ENCODE measurements at regions not wholly inside any gene's neighbourhood (a gene's known extent, or its start where the extent isn't known, plus 50 kb on each side); places are given as distances from the start of the nearest gene placed in this dataset.
A peak's percentile ranks its signal among the peaks of the same experiment; 100 is the strongest.

- DNase-seq (ENCODE audit: insufficient read length) (no peak), FAIRE-seq (no peak)
- no peak for TF ChIP-seq POLR2A (IDR thresholded peaks at IDR 0.05; ENCODE audit: low read depth, low read length)
- TF ChIP-seq TAF1 (IDR thresholded peaks at IDR 0.05; ENCODE audit: borderline replicate concordance, low read depth, low read length) = no peak
- TF ChIP-seq POLR2AphosphoS5 (IDR thresholded peaks at IDR 0.05; ENCODE audit: low read depth, low read length) = no peak
These were observed 654.1 kb upstream of the RBFOX1 start for GRCh38 chr16:6678586-6678985.

- DNase-seq (ENCODE audit: insufficient read length) = no peak
- TF ChIP-seq POLR2A (IDR thresholded peaks at IDR 0.05; ENCODE audit: low read depth, low read length) (no peak), POLR2AphosphoS5 (IDR thresholded peaks at IDR 0.05; ENCODE audit: low read depth, low read length) (no peak), TAF1 (IDR thresholded peaks at IDR 0.05; ENCODE audit: borderline replicate concordance, low read depth, low read length) (no peak)
- FAIRE-seq = no peak
These were observed 658.6 kb upstream of the RBFOX1 start for GRCh38 chr16:6674071-6674470.

GRCh38 chr16:6672507-6672906 is 660.1 kb upstream of the RBFOX1 start:
- TF ChIP-seq POLR2A (IDR thresholded peaks at IDR 0.05; ENCODE audit: low read depth, low read length) (no peak), POLR2AphosphoS5 (IDR thresholded peaks at IDR 0.05; ENCODE audit: low read depth, low read length) (no peak), TAF1 (IDR thresholded peaks at IDR 0.05; ENCODE audit: borderline replicate concordance, low read depth, low read length) (no peak)
- DNase-seq (ENCODE audit: insufficient read length) (no peak), FAIRE-seq (no peak)

- DNase-seq (ENCODE audit: insufficient read length) = no peak
- FAIRE-seq = no peak
- TF ChIP-seq POLR2AphosphoS5 (IDR thresholded peaks at IDR 0.05; ENCODE audit: low read depth, low read length) (no peak), POLR2A (IDR thresholded peaks at IDR 0.05; ENCODE audit: low read depth, low read length) (no peak), TAF1 (IDR thresholded peaks at IDR 0.05; ENCODE audit: borderline replicate concordance, low read depth, low read length) (no peak)
These were observed 665.3 kb upstream of the RBFOX1 start for GRCh38 chr16:6667393-6667792.

- DNase-seq (ENCODE audit: insufficient read length) (no peak), FAIRE-seq (no peak)
- no peak for TF ChIP-seq TAF1 (IDR thresholded peaks at IDR 0.05; ENCODE audit: borderline replicate concordance, low read depth, low read length)
- TF ChIP-seq POLR2AphosphoS5 (IDR thresholded peaks at IDR 0.05; ENCODE audit: low read depth, low read length) = no peak
- TF ChIP-seq POLR2A (IDR thresholded peaks at IDR 0.05; ENCODE audit: low read depth, low read length) = no peak
These were observed 667.5 kb upstream of the RBFOX1 start for GRCh38 chr16:6665126-6665525.

GRCh38 chr16:6663668-6664067 is 669.0 kb upstream of the RBFOX1 start:
- no peak for DNase-seq (ENCODE audit: insufficient read length)
- FAIRE-seq = no peak
- TF ChIP-seq POLR2A (IDR thresholded peaks at IDR 0.05; ENCODE audit: low read depth, low read length) = no peak
- TF ChIP-seq POLR2AphosphoS5 (IDR thresholded peaks at IDR 0.05; ENCODE audit: low read depth, low read length) = no peak

- no peak for TF ChIP-seq POLR2AphosphoS5 (IDR thresholded peaks at IDR 0.05; ENCODE audit: low read depth, low read length)
- no peak for TF ChIP-seq POLR2A (IDR thresholded peaks at IDR 0.05; ENCODE audit: low read depth, low read length)
- no peak for TF ChIP-seq TAF1 (IDR thresholded peaks at IDR 0.05; ENCODE audit: borderline replicate concordance, low read depth, low read length)
- no peak for FAIRE-seq
- no peak for DNase-seq (ENCODE audit: insufficient read length)
These were observed 675.9 kb upstream of the RBFOX1 start for GRCh38 chr16:6656760-6657159.

- DNase-seq (ENCODE audit: insufficient read length) = no peak
- no peak for TF ChIP-seq POLR2AphosphoS5 (IDR thresholded peaks at IDR 0.05; ENCODE audit: low read depth, low read length)
- no peak for TF ChIP-seq POLR2A (IDR thresholded peaks at IDR 0.05; ENCODE audit: low read depth, low read length)
- TF ChIP-seq TAF1 (IDR thresholded peaks at IDR 0.05; ENCODE audit: borderline replicate concordance, low read depth, low read length) = no peak
- FAIRE-seq = no peak
These were observed 685.8 kb upstream of the RBFOX1 start for GRCh38 chr16:6646891-6647290.

GRCh38 chr16:6645768-6646568 is 686.7 kb upstream of the RBFOX1 start:
- FAIRE-seq (no peak), DNase-seq (ENCODE audit: insufficient read length) (no peak)
- TF ChIP-seq TAF1 (IDR thresholded peaks at IDR 0.05; ENCODE audit: borderline replicate concordance, low read depth, low read length) (no peak), POLR2A (IDR thresholded peaks at IDR 0.05; ENCODE audit: low read depth, low read length) (no peak), POLR2AphosphoS5 (IDR thresholded peaks at IDR 0.05; ENCODE audit: low read depth, low read length) (no peak)

GRCh38 chr16:6644916-6645315 is 687.7 kb upstream of the RBFOX1 start:
- TF ChIP-seq POLR2AphosphoS5 (IDR thresholded peaks at IDR 0.05; ENCODE audit: low read depth, low read length) = no peak
- TF ChIP-seq POLR2A (IDR thresholded peaks at IDR 0.05; ENCODE audit: low read depth, low read length) = no peak
- no peak for DNase-seq (ENCODE audit: insufficient read length)
- no peak for FAIRE-seq

- DNase-seq (ENCODE audit: insufficient read length) (no peak), FAIRE-seq (peak; percentile 57)
- TF ChIP-seq TAF1 (IDR thresholded peaks at IDR 0.05; ENCODE audit: borderline replicate concordance, low read depth, low read length) = no peak
These were observed 689.5 kb upstream of the RBFOX1 start for GRCh38 chr16:6643080-6643686.

GRCh38 chr16:6642271-6642670 is 690.4 kb upstream of the RBFOX1 start:
- no peak for TF ChIP-seq TAF1 (IDR thresholded peaks at IDR 0.05; ENCODE audit: borderline replicate concordance, low read depth, low read length)
- TF ChIP-seq POLR2AphosphoS5 (IDR thresholded peaks at IDR 0.05; ENCODE audit: low read depth, low read length) = no peak
- no peak for TF ChIP-seq POLR2A (IDR thresholded peaks at IDR 0.05; ENCODE audit: low read depth, low read length)
- no peak for FAIRE-seq
- DNase-seq (ENCODE audit: insufficient read length) = no peak

Measured in GM12892 (cell line).